ENCODE measurements at regions not wholly inside any gene's neighbourhood (a gene's known extent, or its start where the extent isn't known, plus 50 kb on each side); places are given as distances from the start of the nearest gene placed in this dataset.

DNA sequence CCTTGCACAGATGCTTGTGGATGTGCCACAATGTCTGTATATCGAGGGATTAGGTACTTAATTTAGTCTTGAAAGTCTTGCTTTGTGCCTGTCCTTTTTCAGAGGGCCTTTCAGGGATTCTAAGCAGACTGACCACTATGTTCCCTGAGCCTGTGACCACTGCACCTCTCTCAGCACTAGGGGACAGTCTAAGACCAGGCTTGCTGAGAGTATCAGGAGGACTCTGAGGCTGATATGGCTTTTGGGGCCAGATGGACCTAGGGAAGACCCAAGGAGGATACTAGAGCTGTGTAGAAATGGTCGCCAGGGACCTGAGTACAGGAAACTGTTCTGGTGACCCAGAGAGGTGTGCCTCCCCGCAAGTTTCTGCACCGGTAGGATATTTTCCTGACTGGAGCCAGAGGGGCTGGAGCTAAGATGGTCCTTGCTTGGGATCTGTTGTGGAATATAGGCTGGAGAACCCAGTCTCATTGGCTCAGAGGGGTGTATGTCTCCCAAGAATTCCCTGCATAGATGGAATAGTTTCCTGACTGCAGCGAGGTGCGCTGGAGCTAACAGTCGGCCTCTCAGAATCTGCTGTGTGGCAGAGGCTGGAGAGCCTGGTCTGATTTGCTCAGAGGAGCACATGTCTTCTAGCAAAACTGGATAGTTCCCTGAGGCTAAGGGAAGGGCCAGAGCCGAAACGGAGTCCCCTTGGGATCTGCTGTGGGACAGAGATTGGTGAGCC lies 213.2 kb upstream of the DCBLD2 start:
- H3K27me3 ChIP-seq = no peaks in the 10 kb centered on the region
- H3K4me1 ChIP-seq (ENCODE audit: insufficient read depth) = no peaks in the 10 kb centered on the region
- no peaks in the 10 kb centered on the region for H3K79me2 ChIP-seq
- WGBS (ENCODE audit: low lambda C conversion rate, missing lambda C conversion rate) = 77% methylated on average over 9 of the region's 9 CpGs
- peak; percentile 26 for DNase-seq (ENCODE audit: low spot score)
- H3K4me2 ChIP-seq = no peak overlapping the region
- no peaks in the 10 kb centered on the region for H4K20me1 ChIP-seq (ENCODE audit: insufficient read depth, poor library complexity, severe bottlenecking)
- H3K4me3 ChIP-seq = no peak overlapping the region
- TF ChIP-seq, protein P1, sequence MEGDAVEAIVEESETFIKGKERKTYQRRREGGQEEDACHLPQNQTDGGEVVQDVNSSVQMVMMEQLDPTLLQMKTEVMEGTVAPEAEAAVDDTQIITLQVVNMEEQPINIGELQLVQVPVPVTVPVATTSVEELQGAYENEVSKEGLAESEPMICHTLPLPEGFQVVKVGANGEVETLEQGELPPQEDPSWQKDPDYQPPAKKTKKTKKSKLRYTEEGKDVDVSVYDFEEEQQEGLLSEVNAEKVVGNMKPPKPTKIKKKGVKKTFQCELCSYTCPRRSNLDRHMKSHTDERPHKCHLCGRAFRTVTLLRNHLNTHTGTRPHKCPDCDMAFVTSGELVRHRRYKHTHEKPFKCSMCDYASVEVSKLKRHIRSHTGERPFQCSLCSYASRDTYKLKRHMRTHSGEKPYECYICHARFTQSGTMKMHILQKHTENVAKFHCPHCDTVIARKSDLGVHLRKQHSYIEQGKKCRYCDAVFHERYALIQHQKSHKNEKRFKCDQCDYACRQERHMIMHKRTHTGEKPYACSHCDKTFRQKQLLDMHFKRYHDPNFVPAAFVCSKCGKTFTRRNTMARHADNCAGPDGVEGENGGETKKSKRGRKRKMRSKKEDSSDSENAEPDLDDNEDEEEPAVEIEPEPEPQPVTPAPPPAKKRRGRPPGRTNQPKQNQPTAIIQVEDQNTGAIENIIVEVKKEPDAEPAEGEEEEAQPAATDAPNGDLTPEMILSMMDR (IDR thresholded peaks at IDR 0.05; ENCODE audit: poor library complexity) = peak; percentile 29
- TF ChIP-seq EZH2 (IDR thresholded peaks at IDR 0.05; ENCODE audit: borderline replicate concordance) = no peak
- H3K9me2 ChIP-seq (replicated peaks; ENCODE audit: insufficient read depth) = no peaks in the 10 kb centered on the region
- no peaks in the 10 kb centered on the region for H3K36me3 ChIP-seq (replicated peaks; ENCODE audit: insufficient read depth, low read depth)
- H3K27ac ChIP-seq = no peak overlapping the region
- H3K9me3 ChIP-seq (ENCODE audit: low read depth) = no peaks in the 10 kb centered on the region
- H2AFZ ChIP-seq = no peak overlapping the region

DNA sequence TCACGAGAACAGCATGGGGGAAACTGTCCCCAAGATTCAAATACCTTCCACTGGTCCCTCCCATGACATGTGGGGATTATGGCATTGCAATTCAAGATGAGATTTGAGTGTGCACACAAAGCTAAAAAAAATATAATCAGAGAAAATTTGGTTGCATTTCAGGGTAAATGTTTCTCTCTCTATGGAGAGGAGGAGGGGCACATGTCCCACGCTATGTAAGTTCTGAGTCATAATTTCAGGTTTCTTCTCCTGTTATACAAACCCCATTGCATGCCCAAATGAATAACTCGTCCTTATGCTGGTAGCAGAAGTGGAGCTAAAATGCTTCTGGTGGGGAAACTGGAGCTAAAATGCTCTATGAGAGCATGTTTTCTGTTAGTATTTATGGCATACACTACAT lies 209.7 kb upstream of the DCBLD2 start:
- H3K9me2 ChIP-seq (replicated peaks; ENCODE audit: insufficient read depth) = no peaks in the 10 kb centered on the region
- no peaks in the 10 kb centered on the region for H4K20me1 ChIP-seq (ENCODE audit: insufficient read depth, poor library complexity, severe bottlenecking)
- 80% methylated on average over 3 of the region's 3 CpGs for WGBS (ENCODE audit: low lambda C conversion rate, missing lambda C conversion rate)
- H3K9me3 ChIP-seq (ENCODE audit: low read depth) = no peaks in the 10 kb centered on the region
- no peak overlapping the region for H3K4me2 ChIP-seq
- no peak overlapping the region for H3K4me3 ChIP-seq
- H3K4me1 ChIP-seq (ENCODE audit: insufficient read depth) = no peaks in the 10 kb centered on the region
- TF ChIP-seq, protein P1 (IDR thresholded peaks at IDR 0.05; ENCODE audit: poor library complexity) = no peak
- TF ChIP-seq EZH2 (IDR thresholded peaks at IDR 0.05; ENCODE audit: borderline replicate concordance) (no peak), EZH2phosphoT487 (IDR thresholded peaks at IDR 0.05; ENCODE audit: low read depth, severe bottlenecking, unreplicated experiment) (no peak)
- no peak overlapping the region for H2AFZ ChIP-seq
- no peak for DNase-seq (ENCODE audit: low spot score)
- no peak overlapping the region for H3K27ac ChIP-seq
- no peaks in the 10 kb centered on the region for H3K27me3 ChIP-seq
- H3K36me3 ChIP-seq (replicated peaks; ENCODE audit: insufficient read depth, low read depth) = no peaks in the 10 kb centered on the region
- H3K79me2 ChIP-seq = no peaks in the 10 kb centered on the region

DNA sequence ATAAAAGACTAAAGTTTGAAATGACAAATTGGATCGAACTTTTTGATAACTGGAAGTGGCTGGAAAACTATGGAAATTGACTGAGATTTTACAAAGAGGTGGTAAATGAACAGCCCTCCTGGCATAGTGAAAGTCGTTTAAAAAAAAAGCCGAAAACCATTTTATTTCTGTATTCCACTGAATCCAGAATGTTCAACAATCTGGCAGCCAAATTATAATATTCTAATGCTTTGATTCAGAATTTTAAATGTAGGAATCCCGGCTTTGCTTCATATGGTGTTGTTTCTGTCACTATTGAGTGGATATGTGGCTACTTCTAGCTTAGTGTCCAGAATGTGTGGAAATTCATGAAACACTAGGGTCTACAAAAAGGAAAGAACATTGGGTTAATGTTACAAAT lies 208.9 kb upstream of the DCBLD2 start:
- WGBS (ENCODE audit: low lambda C conversion rate, missing lambda C conversion rate) = 80% methylated on average over 4 of the region's 4 CpGs
- Histone ChIP-seq H3K36me3 (replicated peaks; ENCODE audit: insufficient read depth, low read depth) (no peaks in the 10 kb centered on the region), H3K4me3 (no peak overlapping the region), H3K9me2 (replicated peaks; ENCODE audit: insufficient read depth) (no peaks in the 10 kb centered on the region), H3K4me1 (ENCODE audit: insufficient read depth) (no peaks in the 10 kb centered on the region), H3K9me3 (ENCODE audit: low read depth) (no peaks in the 10 kb centered on the region), H3K27ac (no peak overlapping the region), H2AFZ (no peak overlapping the region), H3K79me2 (no peaks in the 10 kb centered on the region), H3K27me3 (no peaks in the 10 kb centered on the region), H3K4me2 (no peak overlapping the region), H4K20me1 (ENCODE audit: insufficient read depth, poor library complexity, severe bottlenecking) (no peaks in the 10 kb centered on the region)
- no peak for TF ChIP-seq EZH2phosphoT487 (IDR thresholded peaks at IDR 0.05; ENCODE audit: low read depth, severe bottlenecking, unreplicated experiment)
- TF ChIP-seq, protein P1 (IDR thresholded peaks at IDR 0.05; ENCODE audit: poor library complexity) = no peak
- TF ChIP-seq EZH2 (IDR thresholded peaks at IDR 0.05; ENCODE audit: borderline replicate concordance) = no peak
- no peak for DNase-seq (ENCODE audit: low spot score)
